ACHN (cell line): ENCODE measurements at regions not wholly inside any gene's neighbourhood (a gene's known extent, or its start where the extent isn't known, plus 50 kb on each side); places are given as distances from the start of the nearest gene placed in this dataset.

Experiments used
- DNase-seq: peaks from one replicate; pipeline ENCODE4 v3.0.0-alpha.2; 2015
- in situ Hi-C: cut with HindIII; loops from 2 replicates; pipeline ENCODE4 v1.10.0; 2017; ENCODE audit warnings: low sequenced_read_pairs, low pct_ligation_motif_present, low pct_unique_long_range_greater_than_20kb

DNA sequence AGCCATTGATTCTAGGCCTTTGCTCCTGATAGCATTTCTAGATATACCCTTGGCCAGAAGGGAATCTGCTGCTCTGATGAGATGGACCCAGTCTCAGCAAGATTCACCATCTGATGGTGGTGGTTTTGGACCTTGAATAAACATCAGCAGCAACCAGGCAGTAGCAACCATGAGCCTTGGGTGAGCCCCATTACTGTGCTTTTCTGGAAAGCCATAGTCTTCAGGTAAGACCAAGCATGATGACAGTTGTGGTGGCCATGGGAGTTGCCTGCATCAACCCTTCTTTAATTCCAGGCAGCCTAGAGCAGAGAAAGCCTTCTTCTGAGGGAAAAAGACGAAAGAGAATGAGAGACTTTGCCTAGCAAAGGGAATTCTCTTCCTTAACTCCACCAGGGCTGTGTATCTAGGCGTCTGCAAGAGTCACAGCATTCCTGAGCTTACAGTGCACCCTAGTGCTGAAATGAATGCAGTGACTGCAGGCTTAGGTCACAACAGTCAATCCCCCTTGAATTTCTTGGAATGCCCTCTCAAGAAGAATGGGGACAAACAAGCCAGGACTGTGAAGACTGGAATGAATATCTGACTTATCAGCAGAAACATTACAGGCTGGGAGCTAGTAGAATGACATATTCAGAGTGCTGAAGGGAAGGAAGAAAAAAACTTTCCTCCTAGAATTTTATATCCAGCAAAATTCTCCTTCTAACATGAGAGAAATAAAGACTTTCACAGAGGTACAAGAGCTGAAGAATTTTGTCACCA lies 942.4 kb upstream of the PCDH20 start:
- in situ Hi-C loops = no loop called here
- peak; percentile 54 for DNase-seq

GRCh38 chr13:62356977-62357376 lies 941.3 kb upstream of the PCDH20 start:
- no peak for DNase-seq
- in situ Hi-C loops = no loop called here

DNA sequence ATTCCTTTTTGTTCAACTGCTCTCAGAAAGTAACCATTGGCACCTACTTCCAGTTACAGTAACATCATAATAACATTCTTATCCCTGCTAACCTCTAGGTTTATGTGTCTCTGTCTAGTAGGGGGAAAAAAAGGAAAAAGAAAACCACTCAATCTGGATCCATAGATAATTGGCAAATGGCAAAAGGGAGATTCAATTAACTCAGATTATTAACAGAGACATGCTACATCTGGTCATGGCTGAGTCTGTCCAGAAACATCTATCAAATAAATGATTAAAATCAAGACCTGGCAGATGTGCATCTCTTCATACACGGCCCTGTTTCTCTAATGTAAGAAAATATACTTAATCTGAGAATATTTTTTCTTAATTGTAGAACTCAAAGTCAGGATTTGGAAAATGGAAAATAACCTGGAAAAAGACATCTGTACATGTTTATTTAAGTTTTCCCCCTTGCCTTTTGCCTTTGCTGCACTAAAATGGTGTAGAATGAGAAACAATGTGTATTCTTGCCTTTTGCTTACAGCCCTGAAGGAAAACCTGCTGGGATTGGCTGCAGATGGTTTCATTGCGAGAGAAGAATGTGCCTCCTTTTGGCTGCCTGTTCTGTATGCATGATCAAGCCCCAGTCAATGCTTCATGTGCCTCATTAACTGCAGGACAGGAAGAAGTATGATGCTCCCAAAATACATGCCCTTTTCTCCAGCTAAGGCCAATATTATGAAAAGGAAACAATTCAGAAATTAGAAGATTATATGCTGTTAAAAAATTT lies 921.6 kb upstream of the PCDH20 start:
- in situ Hi-C loops = no loop called here
- DNase-seq = no peak

GRCh38 chr13:62336507-62336906 lies 920.9 kb upstream of the PCDH20 start:
- in situ Hi-C loops = no loop called here
- no peak for DNase-seq

- DNase-seq = no peak
- in situ Hi-C loops = no loop called here
Measured at GRCh38 chr13:62333466-62333865, 917.8 kb upstream of the PCDH20 start.

GRCh38 chr13:62331384-62331783 lies 915.7 kb upstream of the PCDH20 start:
- no peak for DNase-seq
- in situ Hi-C loops = no loop called here

DNA sequence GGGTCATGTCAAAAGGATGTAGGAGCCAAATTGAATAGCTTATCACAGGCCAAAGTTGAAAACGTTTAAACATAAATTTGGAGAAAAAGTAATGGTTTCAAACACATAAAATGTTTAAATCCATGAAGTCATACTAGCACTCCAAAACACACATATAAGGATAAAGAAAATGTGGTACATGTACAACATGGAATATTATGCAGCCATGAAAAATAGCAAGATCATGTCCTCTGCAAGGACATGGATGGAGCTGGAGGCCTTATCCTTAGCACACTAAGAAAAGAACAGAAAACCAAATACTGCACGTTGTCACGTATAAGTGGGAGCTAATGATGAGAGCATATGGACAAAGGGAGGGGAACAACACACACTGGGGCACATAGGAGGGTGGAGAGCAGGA lies 911.7 kb upstream of the PCDH20 start:
- no peak for DNase-seq
- in situ Hi-C loops = no loop called here

- no peak for DNase-seq
- in situ Hi-C loops = no loop called here
Measured at GRCh38 chr13:62324842-62325241, 909.2 kb upstream of the PCDH20 start.

- no peak for DNase-seq
- in situ Hi-C loops = no loop called here
Measured at GRCh38 chr13:62321895-62322294, 906.2 kb upstream of the PCDH20 start.

DNA sequence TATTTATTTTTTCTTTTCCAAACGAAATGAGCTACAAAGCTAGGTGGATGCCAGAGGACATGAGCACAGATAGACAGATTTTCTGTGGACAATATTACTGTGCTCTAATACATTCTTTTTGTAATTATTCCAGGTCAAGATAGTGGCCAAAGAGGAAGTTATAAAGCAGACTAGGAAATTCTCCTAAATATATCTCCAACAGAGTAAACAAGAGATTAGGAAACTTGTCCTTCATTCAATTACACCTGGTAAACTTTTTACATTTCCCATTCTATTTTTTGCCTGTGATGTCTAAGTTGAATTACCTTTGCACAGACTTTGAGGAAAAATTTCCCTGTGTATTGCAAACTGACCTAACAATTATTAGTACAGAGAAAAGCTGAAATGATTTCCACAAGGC lies 905.5 kb upstream of the PCDH20 start:
- no peak for DNase-seq
- in situ Hi-C loops = no loop called here

DNA sequence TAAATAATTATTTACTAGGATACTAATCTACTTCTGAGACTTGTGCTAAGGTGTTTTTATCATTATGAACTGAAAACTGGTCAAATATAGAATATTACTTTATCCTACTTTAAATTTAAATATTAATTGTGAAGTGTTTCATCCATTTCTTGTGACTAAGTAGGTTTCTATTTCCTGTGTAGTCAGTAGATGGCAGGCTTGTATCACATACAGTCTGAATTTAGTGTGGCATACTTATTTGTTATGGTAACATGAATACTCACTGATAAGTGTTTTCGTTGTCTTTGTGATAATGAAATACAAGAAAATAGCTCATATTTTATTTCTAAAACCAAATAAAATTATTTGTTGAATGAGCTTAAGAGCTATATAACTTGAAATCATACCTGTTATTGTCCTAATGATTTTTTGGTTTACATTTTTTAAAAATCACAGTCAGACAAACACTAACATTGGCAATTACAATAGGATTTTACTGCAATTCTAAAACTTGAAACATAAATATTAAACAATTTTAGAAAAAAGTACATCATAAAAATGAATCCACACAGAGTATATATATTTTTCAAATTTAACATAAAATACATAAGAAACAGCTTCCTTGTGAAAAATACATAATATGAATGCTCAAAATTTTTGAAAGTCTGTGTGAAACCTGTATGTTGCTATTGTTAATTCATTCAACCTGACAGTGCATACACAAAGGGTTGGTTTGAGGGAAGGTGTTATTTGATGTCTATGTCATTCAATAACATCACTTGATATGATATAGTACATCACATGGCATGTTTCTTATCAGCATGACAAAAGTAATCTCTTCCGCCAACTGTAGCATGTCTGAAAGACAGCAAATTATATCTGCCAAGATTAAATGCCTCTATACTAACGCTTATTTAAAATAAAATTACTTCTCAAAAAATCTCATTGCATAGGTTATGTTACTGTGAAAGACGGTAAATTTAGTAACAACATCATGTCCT lies 904.8 kb upstream of the PCDH20 start:
- in situ Hi-C loops = no loop called here
- DNase-seq = peak; percentile 61

GRCh38 chr13:62309904-62310303 lies 894.3 kb upstream of the PCDH20 start:
- in situ Hi-C loops = no loop called here
- DNase-seq = no peak

- in situ Hi-C loops = no loop called here
- DNase-seq = no peak
Measured at GRCh38 chr13:62305756-62306155, 890.1 kb upstream of the PCDH20 start.

DNA sequence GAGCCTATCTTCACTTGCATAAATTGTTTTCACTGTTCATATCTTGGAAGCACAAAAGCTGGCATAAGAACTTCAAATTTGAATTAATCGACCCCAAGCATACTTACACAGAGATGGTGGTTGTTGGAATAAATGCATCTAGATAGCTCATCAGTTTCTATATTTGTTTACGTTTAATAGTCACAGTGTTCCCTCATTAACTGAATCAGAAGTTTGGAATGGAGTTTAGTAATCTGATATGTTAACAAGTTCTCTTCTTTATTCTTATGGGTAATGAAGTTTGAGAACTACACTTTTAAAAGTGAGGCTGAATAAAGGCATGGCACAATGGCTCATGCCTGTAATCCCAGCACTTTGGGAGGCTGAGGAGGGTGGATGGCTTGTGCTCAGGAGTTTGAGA lies 886.7 kb upstream of the PCDH20 start:
- DNase-seq = no peak
- in situ Hi-C loops = no loop called here

DNA sequence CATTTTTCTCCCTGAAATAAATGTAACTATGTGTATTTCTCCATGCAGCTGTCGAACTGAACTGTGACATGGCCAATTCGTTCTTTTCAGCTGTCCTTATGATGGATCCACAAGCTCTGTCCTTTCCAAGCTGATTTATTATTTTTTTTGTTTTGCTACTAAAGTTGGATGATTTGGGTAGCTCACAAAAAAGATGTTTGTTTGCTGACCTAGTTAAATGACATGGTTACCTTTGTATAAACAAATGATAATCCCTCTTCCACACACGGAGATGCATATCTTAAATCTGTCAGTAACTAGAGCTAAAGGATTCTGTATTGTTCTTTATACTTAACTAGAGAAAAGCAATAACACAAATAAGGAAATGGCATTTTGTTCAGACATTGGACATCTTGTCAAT lies 884.3 kb upstream of the PCDH20 start:
- DNase-seq = no peak
- in situ Hi-C loops = no loop called here

GRCh38 chr13:62296812-62297211 lies 881.2 kb upstream of the PCDH20 start:
- DNase-seq = no peak

GRCh38 chr13:62294244-62294643 lies 878.6 kb upstream of the PCDH20 start:
- in situ Hi-C loops = no loop called here
- no peak for DNase-seq

More at GRCh38 chr13:62296812-62297211, 881.2 kb upstream of the PCDH20 start:
- in situ Hi-C loops = no loop called here

DNA sequence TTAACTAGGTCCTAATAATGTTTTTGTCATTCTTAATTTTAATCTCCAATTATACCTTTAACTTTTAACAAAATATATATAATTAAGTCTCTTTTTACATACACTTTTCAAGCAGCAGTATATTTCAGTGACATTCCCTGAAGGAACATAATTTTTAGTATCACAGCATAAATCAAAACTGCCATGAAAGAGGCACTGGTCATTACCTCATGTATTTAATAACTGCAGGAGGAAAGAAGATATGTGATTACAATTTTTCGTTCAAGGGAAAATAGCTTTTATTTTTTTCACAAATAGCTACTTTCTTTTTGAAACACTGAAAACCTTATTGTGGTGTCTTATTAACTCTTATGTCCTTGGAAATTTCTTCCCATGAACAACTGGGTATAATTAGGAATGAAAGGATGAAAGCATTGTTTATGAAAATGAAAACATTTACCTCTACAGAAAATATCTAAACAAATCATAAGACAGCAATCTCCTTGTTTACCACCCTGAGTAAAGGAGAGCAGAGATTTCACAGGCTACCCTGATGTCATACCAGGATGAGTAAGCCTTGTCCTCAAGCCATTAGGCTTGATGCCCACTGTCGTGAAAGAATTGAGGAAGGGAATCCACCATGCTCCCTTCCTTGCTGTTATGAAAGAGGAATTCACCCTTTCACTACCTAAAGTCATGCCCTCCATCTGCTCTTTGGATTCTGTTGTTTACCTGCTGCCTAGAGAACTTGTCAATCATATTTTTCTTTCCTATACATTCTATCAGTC lies 877.2 kb upstream of the PCDH20 start:
- in situ Hi-C loops = no loop called here
- DNase-seq = peak; percentile 8
